GM23248 (cell line): ENCODE measurements at regions not wholly inside any gene's neighbourhood (a gene's known extent, or its start where the extent isn't known, plus 50 kb on each side); places are given as distances from the start of the nearest gene placed in this dataset.

Source experiments
- DNase-seq: peaks from one replicate; pipeline ENCODE4 v3.0.0-alpha.2; 2015
- H2AFZ ChIP-seq: fragments of 200-600 bp; sonication (generic); 2 replicates; pipeline ENCODE4 v1.6.1; 2016; ENCODE audit warnings: antibody characterized with exemption
- H3F3A ChIP-seq: fragments of 200-600 bp; sonication (generic); 2 replicates; pipeline ENCODE4 v1.6.1; 2016; ENCODE audit warnings: mild to moderate bottlenecking, antibody characterized with exemption, mixed run types; ENCODE audit not compliant: insufficient read depth
- H3K27ac ChIP-seq: fragments of 200-600 bp; sonication (generic); 2 replicates; pipeline ENCODE4 v1.5.1; 2016; ENCODE audit warnings: mild to moderate bottlenecking
- H3K27me3 ChIP-seq: fragments of 200-600 bp; sonication (generic); replicated peaks from 2 replicates; pipeline ENCODE4 v1.6.1; 2016; ENCODE audit warnings: mild to moderate bottlenecking; ENCODE audit not compliant: insufficient read depth
- H3K36me3 ChIP-seq: fragments of 200-600 bp; sonication (generic); 2 replicates; pipeline ENCODE4 v1.6.1; 2016; ENCODE audit warnings: low read depth, mild to moderate bottlenecking
- H3K4me1 ChIP-seq: fragments of 200-600 bp; sonication (generic); 2 replicates; pipeline ENCODE4 v1.6.1; 2016; ENCODE audit warnings: mild to moderate bottlenecking; ENCODE audit not compliant: insufficient read depth
- H3K4me2 ChIP-seq: fragments of 200-600 bp; sonication (generic); one replicate; pipeline ENCODE4 v1.6.1; 2016; ENCODE audit warnings: mild to moderate bottlenecking; ENCODE audit not compliant: unreplicated experiment
- H3K4me3 ChIP-seq: fragments of 200-600 bp; sonication (generic); 2 replicates; pipeline ENCODE4 v1.5.1; 2016; ENCODE audit warnings: mild to moderate bottlenecking
- H3K79me2 ChIP-seq: fragments of 200-600 bp; sonication (generic); 2 replicates; pipeline ENCODE4 v1.6.1; 2016; ENCODE audit warnings: mild to moderate bottlenecking; ENCODE audit not compliant: insufficient read depth
- H3K9ac ChIP-seq: fragments of 200-600 bp; sonication (generic); 2 replicates; pipeline ENCODE4 v1.6.1; 2016; ENCODE audit warnings: mild to moderate bottlenecking
- H3K9me2 ChIP-seq: fragments of 200-600 bp; sonication (generic); 2 replicates; pipeline ENCODE4 v1.6.1; 2016; ENCODE audit warnings: mixed run types, mild to moderate bottlenecking, moderate library complexity; ENCODE audit not compliant: insufficient read depth
- H3K9me3 ChIP-seq: fragments of 200-600 bp; sonication (generic); one replicate; pipeline ENCODE4 v1.6.1; 2017; ENCODE audit warnings: low read depth
- H4K20me1 ChIP-seq: fragments of 200-600 bp; sonication (generic); 2 replicates; pipeline ENCODE4 v1.6.0; 2016; ENCODE audit not compliant: insufficient read depth
- EZH2 ChIP-seq: fragments of 200-600 bp; sonication (generic); IDR thresholded peaks from 2 replicates; pipeline ENCODE4 v1.6.1; 2018; ENCODE audit warnings: antibody characterized with exemption, mild to moderate bottlenecking; ENCODE audit not compliant: insufficient read depth, poor library complexity, severe bottlenecking
- EZH2phosphoT487 ChIP-seq: fragments of 200-600 bp; sonication (generic); IDR thresholded peaks from 2 replicates; pipeline ENCODE4 v1.6.1; 2018; ENCODE audit warnings: antibody characterized with exemption, moderate library complexity, mild to moderate bottlenecking, low read depth; ENCODE audit not compliant: insufficient read depth
- WGBS, 2 experiments: methylation state at CpG; one replicate each; pipeline ENCODE4 v1.1.6; 2015 to 2017; ENCODE audit warnings: low lambda C conversion rate in 2 of 2, low coverage in 1 of 2; ENCODE audit errors: missing lambda C conversion rate in 2 of 2; 5-methylcytosine and 5-hydroxymethylcytosine counted together
- in situ Hi-C: fragments of 300-500 bp; cut with MboI; formaldehyde crosslinking; loops from 2 replicates; pipeline ENCODE4 v1.15.0; 2020

DNA sequence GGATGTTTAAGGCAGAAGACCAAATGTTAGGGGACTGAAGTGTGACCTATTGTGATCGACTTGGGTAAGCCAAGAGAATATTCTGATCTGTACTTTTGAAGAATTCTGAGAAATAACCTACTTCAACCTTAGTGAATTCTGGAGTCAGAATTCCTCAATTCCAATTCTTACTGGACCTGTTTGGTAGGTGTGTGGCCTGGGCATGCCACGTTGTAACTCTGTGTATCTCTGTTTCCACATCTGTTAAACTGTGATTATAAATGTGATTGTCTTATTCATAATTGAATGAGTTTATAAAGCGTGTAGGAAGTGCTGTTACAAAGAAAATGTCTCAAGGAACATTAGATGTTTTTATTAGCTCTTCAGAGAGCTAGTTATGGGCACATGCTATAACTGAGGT is 64.5 kb downstream of the TUSC1 start:
- Histone ChIP-seq H3K9me3 (no peaks in the 10 kb centered on the region), H3K9me2 (no peaks in the 10 kb centered on the region), H3K79me2 (no peaks in the 10 kb centered on the region), H3K4me3 (no peak overlapping the region), H3K4me2 (no peak overlapping the region), H3F3A (no peaks in the 10 kb centered on the region), H4K20me1 (no peaks in the 10 kb centered on the region), H3K9ac (no peak overlapping the region), H3K36me3 (no peaks in the 10 kb centered on the region), H3K27ac (no peak overlapping the region), H3K27me3 (no peaks in the 10 kb centered on the region), H2AFZ (no peak overlapping the region), H3K4me1 (no peaks in the 10 kb centered on the region)
- WGBS, 2 experiments = 2 to 3% methylated on average over 3 of the region's 3 CpGs
- TF ChIP-seq EZH2phosphoT487 (no peak), EZH2 (no peak)
- no peak for DNase-seq
- in situ Hi-C loops = no loop called here

DNA sequence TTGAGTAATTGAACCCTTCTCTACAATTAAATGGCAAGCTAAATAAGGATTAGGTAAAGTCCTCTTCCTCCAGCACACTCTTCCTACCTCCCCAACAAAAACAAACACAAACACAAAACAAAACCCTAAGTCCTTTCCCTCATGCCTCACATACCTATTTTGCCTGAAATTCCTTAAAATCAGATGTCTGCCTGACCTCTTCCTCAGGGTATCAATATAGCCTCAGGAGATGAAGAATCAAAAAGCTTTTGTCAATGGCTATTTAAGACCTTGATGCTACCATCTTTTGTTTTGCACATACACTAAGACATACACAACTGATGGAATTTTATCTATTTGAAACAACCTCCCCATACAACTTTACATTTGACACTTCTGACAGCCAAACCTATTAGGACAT is 75.1 kb downstream of the TUSC1 start:
- H2AFZ ChIP-seq = no peak overlapping the region
- no peak overlapping the region for H3K4me3 ChIP-seq
- H3K9me2 ChIP-seq = no peaks in the 10 kb centered on the region
- no peaks in the 10 kb centered on the region for H3K36me3 ChIP-seq
- no peak overlapping the region for H3K4me2 ChIP-seq
- no peaks in the 10 kb centered on the region for H3K79me2 ChIP-seq
- no peaks in the 10 kb centered on the region for H3K4me1 ChIP-seq
- H3K9ac ChIP-seq = no peak overlapping the region
- TF ChIP-seq EZH2phosphoT487 (no peak), EZH2 (no peak)
- no peak for DNase-seq
- H3K9me3 ChIP-seq = no peaks in the 10 kb centered on the region
- no peak overlapping the region for H3K27ac ChIP-seq
- in situ Hi-C loops = no loop called here
- no peaks in the 10 kb centered on the region for H3F3A ChIP-seq
- H4K20me1 ChIP-seq = no peaks in the 10 kb centered on the region
- no peaks in the 10 kb centered on the region for H3K27me3 ChIP-seq

DNA sequence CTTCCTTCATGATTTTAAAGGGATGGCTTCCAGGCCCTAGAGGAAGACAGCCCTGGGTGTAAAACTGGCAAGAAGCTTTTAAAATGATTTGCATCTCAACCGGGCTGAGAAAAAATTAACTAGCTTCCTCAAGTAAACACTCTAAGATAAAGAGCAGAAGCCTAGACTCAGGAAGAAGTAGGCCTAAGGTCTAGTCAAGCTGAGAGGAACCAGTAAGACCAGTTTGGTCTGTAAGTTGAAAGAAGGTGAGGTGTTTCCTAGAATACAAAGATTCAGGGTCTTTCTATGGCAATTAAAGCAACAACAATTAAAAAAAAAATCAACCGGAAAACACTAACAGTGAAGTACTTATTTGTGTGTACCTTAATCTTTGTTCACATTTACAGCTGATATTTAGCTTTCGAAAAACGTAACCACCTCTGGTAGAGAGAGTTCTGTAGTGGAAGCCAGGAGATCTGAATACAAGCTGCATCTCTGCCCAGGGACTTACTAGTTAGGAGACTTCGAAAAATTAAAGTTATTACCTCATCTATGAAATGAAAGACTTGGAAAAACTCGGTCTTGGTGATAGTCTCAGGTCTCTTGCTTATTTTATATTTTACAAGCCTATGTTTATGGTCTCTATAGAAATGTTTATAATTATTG is 75.7 kb downstream of the TUSC1 start:
- TF ChIP-seq EZH2phosphoT487 = no peak
- TF ChIP-seq EZH2 = no peak
- H3K27ac ChIP-seq = no peak overlapping the region
- no peak overlapping the region for H2AFZ ChIP-seq
- no peaks in the 10 kb centered on the region for H3K27me3 ChIP-seq
- no peak overlapping the region for H3K4me3 ChIP-seq
- no peaks in the 10 kb centered on the region for H3F3A ChIP-seq
- in situ Hi-C loops = no loop called here
- H3K4me2 ChIP-seq = no peak overlapping the region
- no peaks in the 10 kb centered on the region for H3K79me2 ChIP-seq
- DNase-seq = no peak
- H3K9me3 ChIP-seq = no peaks in the 10 kb centered on the region
- no peak overlapping the region for H3K9ac ChIP-seq
- no peaks in the 10 kb centered on the region for H3K36me3 ChIP-seq
- no peaks in the 10 kb centered on the region for H3K9me2 ChIP-seq
- H3K4me1 ChIP-seq = no peaks in the 10 kb centered on the region
- WGBS, 2 experiments = 27 to 32% methylated on average over 6 of the region's 6 CpGs
- no peaks in the 10 kb centered on the region for H4K20me1 ChIP-seq

DNA sequence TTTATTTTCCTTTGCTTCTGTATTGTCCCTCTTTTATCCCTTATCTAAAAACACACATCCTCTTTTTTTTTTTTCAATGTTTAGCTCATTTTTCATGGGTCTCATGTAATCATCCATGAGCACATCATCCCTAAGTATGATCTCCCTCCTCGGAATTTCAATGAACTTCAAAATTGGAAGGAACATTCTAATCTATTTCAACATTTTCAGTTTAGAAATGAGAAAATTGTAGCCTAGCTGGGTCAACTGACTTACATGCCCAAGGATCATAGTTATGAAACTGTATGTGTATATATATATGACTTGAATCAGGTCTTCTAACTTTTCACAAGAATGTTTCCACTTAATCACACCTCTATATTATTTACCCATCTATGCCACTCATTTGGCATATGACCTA is 77.7 kb downstream of the TUSC1 start:
- Histone ChIP-seq H4K20me1 (no peaks in the 10 kb centered on the region), H3K27ac (no peak overlapping the region), H3K9me3 (no peaks in the 10 kb centered on the region), H3K9ac (no peak overlapping the region), H3K4me2 (no peak overlapping the region), H3F3A (no peaks in the 10 kb centered on the region), H3K4me3 (no peak overlapping the region), H3K79me2 (no peaks in the 10 kb centered on the region), H2AFZ (no peak overlapping the region), H3K9me2 (no peaks in the 10 kb centered on the region), H3K36me3 (no peaks in the 10 kb centered on the region), H3K27me3 (no peaks in the 10 kb centered on the region), H3K4me1 (no peaks in the 10 kb centered on the region)
- no peak for DNase-seq
- in situ Hi-C loops = no loop called here
- 23 to 29% methylated on average over 1 of the region's 1 CpG for WGBS, 2 experiments
- TF ChIP-seq EZH2phosphoT487 (no peak), EZH2 (no peak)

DNA sequence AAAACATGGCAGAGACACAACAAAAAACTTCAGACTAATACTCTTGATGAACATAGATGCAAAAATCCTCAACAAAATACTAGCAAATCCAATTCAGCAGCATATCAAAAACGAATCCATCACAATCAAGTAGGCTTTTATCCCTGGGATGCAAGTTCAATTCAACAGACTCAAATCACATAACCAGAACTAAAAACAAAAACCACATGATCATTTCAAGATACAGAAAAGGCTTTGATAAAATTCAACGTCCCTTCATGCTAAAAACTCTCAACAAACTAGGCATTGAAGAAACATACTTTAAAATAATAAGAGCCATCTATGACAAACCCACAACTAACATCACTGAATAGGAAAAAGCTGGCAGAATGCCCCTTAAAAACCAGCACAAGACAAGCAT is 93.6 kb downstream of the TUSC1 start:
- Histone ChIP-seq H3K4me1 (no peaks in the 10 kb centered on the region), H3K4me2 (no peak overlapping the region), H2AFZ (no peak overlapping the region), H3K27ac (no peak overlapping the region), H3K9me2 (no peaks in the 10 kb centered on the region), H3K4me3 (no peak overlapping the region), H3K36me3 (no peaks in the 10 kb centered on the region), H3K27me3 (no peaks in the 10 kb centered on the region), H3K9ac (no peak overlapping the region), H3K9me3 (no peaks in the 10 kb centered on the region), H3F3A (no peaks in the 10 kb centered on the region), H3K79me2 (no peaks in the 10 kb centered on the region), H4K20me1 (no peaks in the 10 kb centered on the region)
- in situ Hi-C loops = no loop called here
- no peak for TF ChIP-seq EZH2
- TF ChIP-seq EZH2phosphoT487 = no peak
- no peak for DNase-seq
- WGBS, 2 experiments = 1 to 3% methylated on average over 2 of the region's 2 CpGs
